WERI-Rb-1 (cell line): ENCODE measurements at regions not wholly inside any gene's neighbourhood (a gene's known extent, or its start where the extent isn't known, plus 50 kb on each side); places are given as distances from the start of the nearest gene placed in this dataset.

Experiments
- DNase-seq: peaks from one replicate; pipeline ENCODE4 v3.0.0-alpha.2; 2020
- H3K27ac ChIP-seq: fragments of 250-450 bp; sonication (Bioruptor Pico); 2 replicates; pipeline ENCODE4 v1.5.1; 2020; ENCODE audit warnings: mild to moderate bottlenecking, moderate library complexity
- H3K27me3 ChIP-seq: fragments of 250-450 bp; sonication (Bioruptor Pico); 2 replicates; pipeline ENCODE4 v1.5.1; 2021; ENCODE audit warnings: mild to moderate bottlenecking, low read depth, moderate library complexity; ENCODE audit not compliant: insufficient read depth, severe bottlenecking
- H3K36me3 ChIP-seq: fragments of 250-450 bp; sonication (Bioruptor Pico); 2 replicates; pipeline ENCODE4 v1.5.1; 2020; ENCODE audit warnings: mild to moderate bottlenecking, moderate library complexity
- H3K4me3 ChIP-seq: 2 replicates; pipeline ENCODE4 v1.5.1; 2011; ENCODE audit warnings: low read depth, mild to moderate bottlenecking, control low read depth, low read length
- H3K9me3 ChIP-seq: fragments of 250-450 bp; sonication (Bioruptor Pico); 2 replicates; pipeline ENCODE4 v1.5.1; 2021; ENCODE audit warnings: mild to moderate bottlenecking, moderate library complexity; ENCODE audit not compliant: severe bottlenecking
- CTCF ChIP-seq: IDR thresholded peaks from 2 replicates; pipeline ENCODE4 v1.5.1; 2011; ENCODE audit warnings: low read depth, mild to moderate bottlenecking, control low read depth, inconsistent platforms, low read length

GRCh38 chr6:14699803-14700601, 545.9 kb upstream of the JARID2 start:
- H3K36me3 ChIP-seq: no peaks in the 10 kb centered on the region
- DNase-seq: no peak
- no peak for TF ChIP-seq CTCF
- no peaks in the 10 kb centered on the region for H3K27me3 ChIP-seq
- no peak overlapping the region for H3K27ac ChIP-seq
- H3K9me3 ChIP-seq: peaks cover 5% of the 10 kb centered on the region
- no peak overlapping the region for H3K4me3 ChIP-seq

- H3K4me3 ChIP-seq: no peak overlapping the region
- H3K9me3 ChIP-seq: peaks cover 5% of the 10 kb centered on the region
- H3K27me3 ChIP-seq: no peaks in the 10 kb centered on the region
- no peaks in the 10 kb centered on the region for H3K36me3 ChIP-seq
- TF ChIP-seq CTCF: no peak
- no peak for DNase-seq
- H3K27ac ChIP-seq: no peak overlapping the region
Measured at GRCh38 chr6:14701946-14702345, 543.9 kb upstream of the JARID2 start.

- H3K36me3 ChIP-seq: no peaks in the 10 kb centered on the region
- H3K27ac ChIP-seq: no peak overlapping the region
- no peak overlapping the region for H3K4me3 ChIP-seq
- H3K9me3 ChIP-seq: peaks cover 5% of the 10 kb centered on the region
- TF ChIP-seq CTCF: no peak
- DNase-seq: no peak
- no peaks in the 10 kb centered on the region for H3K27me3 ChIP-seq
Measured at GRCh38 chr6:14702678-14703077, 543.2 kb upstream of the JARID2 start.

GRCh38 chr6:14703586-14703985, 542.3 kb upstream of the JARID2 start:
- no peaks in the 10 kb centered on the region for H3K36me3 ChIP-seq
- H3K27ac ChIP-seq: no peak overlapping the region
- TF ChIP-seq CTCF: no peak

GRCh38 chr6:14704383-14705271, 541.2 kb upstream of the JARID2 start:
- no peaks in the 10 kb centered on the region for H3K27me3 ChIP-seq
- H3K4me3 ChIP-seq: no peak overlapping the region
- TF ChIP-seq CTCF: no peak
- DNase-seq: no peak
- H3K36me3 ChIP-seq: no peaks in the 10 kb centered on the region
- no peak overlapping the region for H3K27ac ChIP-seq
- peaks cover 5% of the 10 kb centered on the region for H3K9me3 ChIP-seq

More at GRCh38 chr6:14703586-14703985, 542.3 kb upstream of the JARID2 start:
- peak; percentile 57 for DNase-seq
- H3K9me3 ChIP-seq: peaks cover 5% of the 10 kb centered on the region
- H3K4me3 ChIP-seq: no peak overlapping the region
- no peaks in the 10 kb centered on the region for H3K27me3 ChIP-seq
